ENCODE measurements at regions not wholly inside any gene's neighbourhood (a gene's known extent, or its start where the extent isn't known, plus 50 kb on each side); places are given as distances from the start of the nearest gene placed in this dataset.

DNA sequence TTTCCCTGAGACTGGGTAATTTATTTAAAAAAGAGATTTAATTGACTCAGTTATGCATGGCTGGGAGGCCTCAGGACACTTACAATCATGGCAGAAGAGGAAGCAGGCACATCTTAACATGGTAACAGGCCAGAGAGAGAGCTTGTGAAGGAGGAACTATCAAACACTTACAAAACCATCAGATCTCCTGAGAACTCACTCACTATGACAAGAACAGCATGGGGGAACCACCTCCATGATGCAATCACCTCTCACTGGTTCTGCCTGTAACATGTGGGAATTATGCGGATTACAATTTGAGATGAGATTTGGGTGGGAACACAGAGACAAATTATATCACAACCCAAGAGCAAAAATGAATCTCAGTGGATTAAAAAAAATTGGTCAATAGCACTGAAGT, 416.0 kb upstream of the TMCO5A start:
- H3K4me1 ChIP-seq (replicated peaks) = no peaks in the 10 kb centered on the region
- no peaks in the 10 kb centered on the region for H3K27me3 ChIP-seq (replicated peaks)
- no peak for DNase-seq (ENCODE audit: low read depth in 1 of 2, low spot score in 2 of 2)
- H3K36me3 ChIP-seq = no peaks in the 10 kb centered on the region
- no peak overlapping the region for H3K4me3 ChIP-seq
- H3K9me3 ChIP-seq (replicated peaks) = no peaks in the 10 kb centered on the region; the same call in 1 of the 2 replicates
- H3K27ac ChIP-seq = no peak overlapping the region

DNA sequence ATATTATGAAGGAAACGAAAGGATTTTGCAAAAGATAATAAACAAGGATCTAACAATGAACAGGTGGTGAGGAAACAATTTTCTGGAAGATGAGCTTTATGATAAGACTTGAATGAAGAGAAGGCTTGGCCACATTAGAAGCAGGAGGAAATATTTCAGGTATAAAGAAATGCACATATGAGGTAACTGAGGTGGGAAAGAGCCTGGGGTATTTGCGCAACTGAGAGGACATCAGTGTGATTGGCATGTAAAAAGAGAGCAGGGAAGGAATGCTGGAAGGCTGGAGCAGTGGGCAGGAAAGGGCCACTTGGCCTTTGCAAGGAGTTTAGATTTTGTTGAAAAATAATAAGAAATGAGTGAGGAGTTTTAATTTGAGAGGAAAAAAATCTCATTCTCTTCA, 414.4 kb upstream of the TMCO5A start:
- no peaks in the 10 kb centered on the region; the same call in 1 of the 2 replicates for H3K9me3 ChIP-seq (replicated peaks)
- H3K4me1 ChIP-seq (replicated peaks) = no peaks in the 10 kb centered on the region
- no peak for DNase-seq (ENCODE audit: low read depth in 1 of 2, low spot score in 2 of 2)
- no peak overlapping the region for H3K4me3 ChIP-seq
- no peak overlapping the region for H3K27ac ChIP-seq
- H3K36me3 ChIP-seq = no peaks in the 10 kb centered on the region
- H3K27me3 ChIP-seq (replicated peaks) = no peaks in the 10 kb centered on the region

- no peak overlapping the region for H3K27ac ChIP-seq
- no peaks in the 10 kb centered on the region for H3K36me3 ChIP-seq
- no peaks in the 10 kb centered on the region; the same call in 1 of the 2 replicates for H3K9me3 ChIP-seq (replicated peaks)
- H3K4me1 ChIP-seq (replicated peaks) = no peaks in the 10 kb centered on the region
- H3K4me3 ChIP-seq = no peak overlapping the region
- no peak for DNase-seq (ENCODE audit: low read depth in 1 of 2, low spot score in 2 of 2)
- no peaks in the 10 kb centered on the region for H3K27me3 ChIP-seq (replicated peaks)
Observed at GRCh38 chr15:37520882-37521281, 413.6 kb upstream of the TMCO5A start.

GRCh38 chr15:37524601-37525000, 409.8 kb upstream of the TMCO5A start:
- Histone ChIP-seq H3K4me3 (no peak overlapping the region), H3K27ac (no peak overlapping the region), H3K4me1 (replicated peaks) (no peaks in the 10 kb centered on the region), H3K9me3 (replicated peaks) (no peaks in the 10 kb centered on the region; the same call in 1 of the 2 replicates), H3K36me3 (no peaks in the 10 kb centered on the region), H3K27me3 (replicated peaks) (no peaks in the 10 kb centered on the region)
- DNase-seq (ENCODE audit: low read depth in 1 of 2, low spot score in 2 of 2) = no peak

DNA sequence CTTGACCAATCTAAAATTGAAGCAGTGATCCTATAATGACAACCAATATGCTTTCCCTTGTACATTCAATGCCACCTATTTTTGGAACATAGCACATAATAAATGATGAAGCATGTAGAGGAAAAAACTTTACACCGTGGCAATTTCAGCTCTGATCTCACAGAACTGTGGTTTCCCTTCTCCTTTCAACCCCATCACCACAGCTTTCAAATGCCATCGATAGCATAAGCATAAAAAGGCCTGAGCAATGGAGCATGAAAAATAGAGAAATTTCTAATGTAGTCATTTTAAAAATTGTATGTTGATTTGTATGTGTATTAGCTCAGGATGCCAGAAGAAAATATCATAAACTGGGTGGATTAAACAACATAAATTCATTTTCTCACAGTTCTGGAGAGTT, 406.0 kb upstream of the TMCO5A start:
- H3K4me3 ChIP-seq = no peak overlapping the region
- DNase-seq (ENCODE audit: low read depth in 1 of 2, low spot score in 2 of 2) = no peak
- no peaks in the 10 kb centered on the region for H3K27me3 ChIP-seq (replicated peaks)
- no peaks in the 10 kb centered on the region for H3K9me3 ChIP-seq (replicated peaks)
- no peaks in the 10 kb centered on the region for H3K4me1 ChIP-seq (replicated peaks)
- H3K36me3 ChIP-seq = no peaks in the 10 kb centered on the region
- no peak overlapping the region for H3K27ac ChIP-seq

- no peaks in the 10 kb centered on the region for H3K9me3 ChIP-seq (replicated peaks)
- no peak for DNase-seq (ENCODE audit: low read depth in 1 of 2, low spot score in 2 of 2)
- H3K4me3 ChIP-seq = no peak overlapping the region
- H3K36me3 ChIP-seq = no peaks in the 10 kb centered on the region
- no peaks in the 10 kb centered on the region for H3K4me1 ChIP-seq (replicated peaks)
- H3K27ac ChIP-seq = no peak overlapping the region
- H3K27me3 ChIP-seq (replicated peaks) = no peaks in the 10 kb centered on the region
Observed at GRCh38 chr15:37536967-37537605, 397.4 kb upstream of the TMCO5A start.

DNA sequence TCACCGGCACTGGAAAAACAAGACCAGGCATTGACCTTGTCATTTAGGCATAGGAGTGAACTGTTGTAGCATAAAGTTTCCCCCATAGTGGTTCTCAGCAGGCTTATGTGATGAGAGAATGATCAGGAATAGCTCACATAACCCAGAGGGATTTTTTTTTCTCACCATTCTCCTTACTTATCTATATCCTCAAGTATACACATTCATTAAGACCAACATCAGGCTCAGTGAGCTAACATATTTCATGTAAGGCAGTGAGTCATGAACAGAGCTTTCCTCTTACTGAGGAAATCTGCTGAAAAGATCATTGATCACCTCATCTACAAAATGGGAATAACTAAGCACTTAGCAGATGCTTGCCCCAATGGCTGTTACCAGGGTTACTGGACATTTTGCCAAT, 396.6 kb upstream of the TMCO5A start:
- DNase-seq (ENCODE audit: low read depth in 1 of 2, low spot score in 2 of 2) = no peak
- H3K27me3 ChIP-seq (replicated peaks) = no peaks in the 10 kb centered on the region
- H3K4me1 ChIP-seq (replicated peaks) = no peaks in the 10 kb centered on the region
- no peak overlapping the region for H3K4me3 ChIP-seq
- no peaks in the 10 kb centered on the region for H3K36me3 ChIP-seq
- H3K9me3 ChIP-seq (replicated peaks) = no peaks in the 10 kb centered on the region
- no peak overlapping the region for H3K27ac ChIP-seq

DNA sequence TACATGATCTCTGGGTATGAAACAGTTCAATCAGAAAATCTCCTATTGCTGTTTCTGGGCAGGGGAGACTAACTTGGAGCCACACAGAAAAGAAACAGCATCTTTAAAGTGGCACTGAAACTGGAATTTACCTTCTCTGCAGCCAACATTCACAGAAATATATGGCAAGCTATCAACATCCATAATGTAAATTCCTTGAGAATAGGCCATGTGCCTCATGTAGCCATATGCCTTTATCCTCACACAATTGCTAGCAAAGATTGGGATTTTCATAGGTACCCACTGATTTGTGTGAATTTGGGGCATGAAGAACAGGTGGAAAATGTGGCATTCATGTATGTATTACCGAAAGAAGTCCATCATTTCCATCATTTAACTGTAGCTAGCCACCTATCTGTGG, 386.3 kb upstream of the TMCO5A start:
- Histone ChIP-seq H3K36me3 (no peaks in the 10 kb centered on the region), H3K27ac (no peak overlapping the region), H3K27me3 (replicated peaks) (no peaks in the 10 kb centered on the region), H3K9me3 (replicated peaks) (no peaks in the 10 kb centered on the region), H3K4me3 (no peak overlapping the region), H3K4me1 (replicated peaks) (no peaks in the 10 kb centered on the region)
- DNase-seq (ENCODE audit: low read depth in 1 of 2, low spot score in 2 of 2) = no peak

DNA sequence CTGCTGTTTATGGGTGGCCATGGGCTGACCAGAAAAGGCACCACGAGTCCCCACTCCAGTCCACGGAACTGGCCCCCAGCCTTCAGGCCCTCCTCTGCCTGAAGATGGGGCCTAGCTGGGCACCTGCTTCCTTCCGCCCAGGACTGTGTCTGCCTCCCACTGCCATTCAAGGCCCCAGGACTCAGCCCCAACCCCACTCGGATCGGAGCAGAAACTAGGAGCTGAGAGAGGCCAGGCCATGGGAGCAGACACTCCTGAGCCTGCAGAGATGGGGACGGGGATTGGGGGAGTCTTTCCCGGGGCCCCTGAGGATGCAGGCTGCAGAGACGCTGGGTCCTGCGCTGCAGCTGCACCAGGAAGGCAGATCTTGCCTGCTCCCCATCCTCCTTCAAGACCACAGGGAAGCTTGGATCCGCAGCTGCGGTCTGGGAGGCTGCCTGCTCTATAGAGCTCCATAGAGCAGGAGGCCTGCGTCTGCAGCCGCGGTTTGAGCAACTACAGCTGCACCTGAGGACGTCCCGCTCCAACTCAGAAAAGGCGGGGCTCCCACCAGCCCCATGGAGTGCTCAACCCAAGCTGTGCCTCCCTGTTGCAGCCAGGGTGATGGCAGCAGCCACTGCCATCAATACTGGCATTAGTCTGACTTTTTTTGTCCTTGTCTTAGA, 383.9 kb upstream of the TMCO5A start:
- Histone ChIP-seq H3K4me3 (no peak overlapping the region), H3K4me1 (replicated peaks) (no peaks in the 10 kb centered on the region), H3K27me3 (replicated peaks) (no peaks in the 10 kb centered on the region), H3K9me3 (replicated peaks) (no peaks in the 10 kb centered on the region), H3K36me3 (no peaks in the 10 kb centered on the region), H3K27ac (no peak overlapping the region)
- DNase-seq (ENCODE audit: low read depth in 1 of 2, low spot score in 2 of 2) = peak in 1 of 2 experiments; percentile 31

DNA sequence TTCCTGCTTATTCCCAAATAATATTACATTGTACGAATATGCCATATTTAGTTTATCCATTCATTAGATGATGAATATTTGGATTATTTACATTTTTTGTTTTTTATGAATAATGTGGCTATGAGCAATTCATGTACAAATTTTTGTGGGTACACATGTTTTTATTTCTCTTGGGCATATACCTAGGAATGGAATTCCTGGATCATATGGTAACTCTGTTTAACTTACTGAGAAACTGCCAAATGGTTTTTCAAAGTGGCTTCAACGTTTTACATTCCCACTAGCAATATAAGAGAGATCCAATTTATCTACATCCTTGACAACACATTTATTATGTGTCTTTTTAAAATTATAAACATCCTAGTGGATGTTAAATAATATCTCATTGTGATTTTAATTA, 362.0 kb upstream of the TMCO5A start:
- H3K36me3 ChIP-seq = no peaks in the 10 kb centered on the region
- DNase-seq (ENCODE audit: low read depth in 1 of 2, low spot score in 2 of 2) = no peak
- 0 out of 2 replicates have a peak, but pooled peaks cover 2% of the 10 kb centered on the region for H3K9me3 ChIP-seq (replicated peaks)
- H3K4me3 ChIP-seq = no peak overlapping the region
- peaks cover 3% of the 10 kb centered on the region; the same call in 1 of the 2 replicates for H3K4me1 ChIP-seq (replicated peaks)
- H3K27ac ChIP-seq = no peak overlapping the region
- H3K27me3 ChIP-seq (replicated peaks) = no peaks in the 10 kb centered on the region

- no peaks in the 10 kb centered on the region for H3K9me3 ChIP-seq (replicated peaks)
- H3K36me3 ChIP-seq = no peaks in the 10 kb centered on the region
- DNase-seq (ENCODE audit: low read depth in 1 of 2, low spot score in 2 of 2) = peak in 1 of 2 experiments; percentile 6
- no peaks in the 10 kb centered on the region for H3K27me3 ChIP-seq (replicated peaks)
- no peak overlapping the region for H3K27ac ChIP-seq
- no peak overlapping the region for H3K4me3 ChIP-seq
- peaks cover 3% of the 10 kb centered on the region; the same call in 1 of the 2 replicates for H3K4me1 ChIP-seq (replicated peaks)
Observed at GRCh38 chr15:37574985-37575384, 359.5 kb upstream of the TMCO5A start.

GRCh38 chr15:37576952-37577351, 357.5 kb upstream of the TMCO5A start:
- Histone ChIP-seq H3K27me3 (replicated peaks) (no peaks in the 10 kb centered on the region), H3K27ac (no peak overlapping the region), H3K4me3 (no peak overlapping the region)

GRCh38 chr15:37581866-37582532, 352.4 kb upstream of the TMCO5A start:
- H3K4me3 ChIP-seq = no peak overlapping the region

More at GRCh38 chr15:37576952-37577351, 357.5 kb upstream of the TMCO5A start:
- Histone ChIP-seq H3K4me1 (replicated peaks) (peaks cover 3% of the 10 kb centered on the region; the same call in 1 of the 2 replicates), H3K9me3 (replicated peaks) (no peaks in the 10 kb centered on the region), H3K36me3 (no peaks in the 10 kb centered on the region)
- no peak for DNase-seq (ENCODE audit: low read depth in 1 of 2, low spot score in 2 of 2)

GRCh38 chr15:37582852-37583251, 351.6 kb upstream of the TMCO5A start:
- Histone ChIP-seq H3K27me3 (replicated peaks) (no peaks in the 10 kb centered on the region), H3K4me3 (no peak overlapping the region), H3K4me1 (replicated peaks) (no peaks in the 10 kb centered on the region), H3K9me3 (replicated peaks) (no peaks in the 10 kb centered on the region), H3K27ac (no peak overlapping the region), H3K36me3 (no peaks in the 10 kb centered on the region)
- no peak for DNase-seq (ENCODE audit: low read depth in 1 of 2, low spot score in 2 of 2)

More at GRCh38 chr15:37581866-37582532, 352.4 kb upstream of the TMCO5A start:
- DNase-seq (ENCODE audit: low read depth in 1 of 2, low spot score in 2 of 2) = no peak
- H3K4me1 ChIP-seq (replicated peaks) = no peaks in the 10 kb centered on the region
- H3K9me3 ChIP-seq (replicated peaks) = no peaks in the 10 kb centered on the region
- no peaks in the 10 kb centered on the region for H3K36me3 ChIP-seq
- no peaks in the 10 kb centered on the region for H3K27me3 ChIP-seq (replicated peaks)
- H3K27ac ChIP-seq = no peak overlapping the region
